Motor neuron (in vitro differentiated cells): ENCODE measurements at regions not wholly inside any gene's neighbourhood (a gene's known extent, or its start where the extent isn't known, plus 50 kb on each side); places are given as distances from the start of the nearest gene placed in this dataset.
A peak's percentile ranks its signal among the peaks of the same experiment; 100 is the strongest.
"Not testable (repeated sequence)": the region's sequence is repeated elsewhere in the genome, so short reads cannot be mapped to it uniquely, and the experiment has no call there.

Source experiments
- ATAC-seq, 8 experiments: fragments of 200-7000 bp; cut with Tn5 transposase; replicated peaks in 6 of 8; 2 replicates each; pipeline ENCODE4 v1.8.0; 2021; ENCODE audit warnings: mild to moderate bottlenecking in 8 of 8, moderate library complexity in 8 of 8
- H3K27ac ChIP-seq, 2 donors: fragments of 250-450 bp; sonication (Bioruptor Pico); 2 replicates each; pipeline ENCODE4 v1.9.0; 2021; ENCODE audit warnings: antibody characterized with exemption in 2 of 2, mild to moderate bottlenecking in 2 of 2, moderate library complexity in 1 of 2
- H3K4me1 ChIP-seq, 2 donors: fragments of 250-450 bp; sonication (Bioruptor Pico); replicated peaks in 1 of 2; 2 replicates each; pipeline ENCODE4 v1.6.1; 2021; ENCODE audit warnings: antibody characterized with exemption in 2 of 2, mild to moderate bottlenecking in 2 of 2, moderate library complexity in 1 of 2
- H3K4me3 ChIP-seq, 5 donors: fragments of 250-450 bp; sonication (Bioruptor Pico); 2 replicates each; pipeline ENCODE4 v1.9.0; 2021; ENCODE audit warnings: antibody characterized with exemption in 5 of 5, mild to moderate bottlenecking in 5 of 5, moderate library complexity in 4 of 5
- WGBS, 10 experiments: fragments of 450-650 bp; shearing (Covaris generic); methylation state at CpG; one replicate each; pipeline ENCODE4 v1.0.0; 2022; 5-methylcytosine and 5-hydroxymethylcytosine counted together
- in situ Hi-C, 9 experiments: fragments of 400-800 bp; cut with MboI; loops; one replicate each; pipeline ENCODE4 v1.15.0; 2021; ENCODE audit warnings: low sequenced_read_pairs in 9 of 9, low pct_unique_long_range_greater_than_20kb in 2 of 9; ENCODE audit not compliant: unreplicated experiment in 9 of 9

GRCh38 chr17:46414559-46414958 lies 53.0 kb upstream of the ARL17B start:
- H3K4me1 ChIP-seq, H3K4me3 ChIP-seq, H3K27ac ChIP-seq, in situ Hi-C loops: not testable (repeated sequence)
- WGBS, 10 experiments = no CpG with 5 or more reads among the region's 3 CpGs
- peak in 1 of 8 experiments; percentile 55 for ATAC-seq

DNA sequence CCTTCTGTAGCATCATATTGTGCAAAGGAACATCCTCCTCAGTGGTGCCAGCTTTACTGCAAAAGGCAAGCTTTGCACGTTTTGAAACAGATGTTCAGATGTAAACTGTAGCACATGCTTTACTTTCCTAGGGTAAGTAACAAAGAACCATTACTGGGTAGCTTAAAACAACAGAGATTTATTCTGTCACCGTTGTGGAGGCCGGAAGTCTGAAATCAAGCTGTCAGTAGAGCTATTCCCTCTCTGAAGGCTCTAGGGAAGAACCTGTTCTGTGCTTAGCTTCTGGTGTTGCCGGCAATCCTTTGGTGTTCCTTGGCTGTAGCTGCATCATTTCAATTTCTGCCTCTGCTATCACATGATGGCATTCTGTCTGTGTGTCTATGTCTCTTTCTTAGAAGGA lies 50.6 kb upstream of the ARL17B start:
- H3K4me1 ChIP-seq, H3K4me3 ChIP-seq, in situ Hi-C loops, H3K27ac ChIP-seq, ATAC-seq: not testable (repeated sequence)
- no CpG with 5 or more reads among the region's 4 CpGs for WGBS, 10 experiments

DNA sequence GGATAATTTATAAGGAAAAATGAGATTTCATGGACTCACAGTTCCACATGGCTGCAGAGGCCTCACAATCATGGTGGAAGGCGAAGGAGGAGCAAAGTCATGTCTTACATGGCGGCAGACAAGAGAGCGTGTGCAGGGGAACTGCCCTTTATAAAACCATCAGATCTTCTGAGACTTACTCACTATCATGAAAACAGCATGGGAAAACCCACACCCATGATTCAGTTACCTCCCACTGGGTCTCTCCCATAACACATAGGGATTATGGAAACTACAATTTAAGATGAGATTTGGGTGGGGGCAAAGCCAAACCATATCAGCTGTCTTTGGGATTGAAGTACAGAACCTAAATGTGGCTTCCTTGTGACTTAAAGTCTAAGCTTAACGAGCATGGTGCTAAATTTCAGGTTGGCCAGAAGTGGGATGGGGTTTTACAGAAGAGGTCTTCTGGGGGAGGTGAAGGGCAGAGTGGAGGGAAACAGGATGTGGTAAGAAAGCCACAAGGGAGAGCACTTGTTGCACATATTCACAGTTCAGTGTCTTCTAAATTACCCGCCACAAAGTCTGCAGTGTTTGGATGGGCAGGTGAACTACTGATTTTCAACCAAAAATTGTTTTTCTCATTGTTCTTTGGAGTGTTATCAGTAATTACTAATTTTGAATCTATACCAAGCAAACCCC lies 49.7 kb upstream of the ARL17B start:
- WGBS, 10 experiments = no CpG with 5 or more reads among the region's 5 CpGs
- H3K27ac ChIP-seq, H3K4me1 ChIP-seq, in situ Hi-C loops, H3K4me3 ChIP-seq, ATAC-seq: not testable (repeated sequence)
